GM23338 (cell line): ENCODE measurements at regions not wholly inside any gene's neighbourhood (a gene's known extent, or its start where the extent isn't known, plus 50 kb on each side); places are given as distances from the start of the nearest gene placed in this dataset.

ENCODE experiments used
- ATAC-seq: fragments of 200-7000 bp; cut with Tn5 transposase; 3 replicates; pipeline ENCODE4 v1.9.1; 2020
- DNase-seq: peaks from one replicate; pipeline ENCODE4 v3.0.0-alpha.2; 2015; ENCODE audit warnings: low spot score
- H2AFZ ChIP-seq: fragments of 200-600 bp; sonication (generic); 2 replicates; pipeline ENCODE4 v1.8.0; 2016; ENCODE audit warnings: antibody characterized with exemption, mild to moderate bottlenecking, moderate library complexity
- H3F3A ChIP-seq: fragments of 200-600 bp; sonication (generic); replicated peaks from 2 replicates; pipeline ENCODE4 v1.8.0; 2017; ENCODE audit warnings: antibody characterized with exemption, mixed run types, low read depth
- H3K27ac ChIP-seq: fragments of 200-600 bp; sonication (generic); 2 replicates; pipeline ENCODE4 v1.6.1; 2016; ENCODE audit warnings: low read depth
- H3K27me3 ChIP-seq: fragments of 200-600 bp; sonication (generic); 2 replicates; pipeline ENCODE4 v1.8.0; 2016; ENCODE audit warnings: mild to moderate bottlenecking, mixed run types, moderate library complexity; ENCODE audit not compliant: insufficient read depth
- H3K36me3 ChIP-seq: fragments of 200-600 bp; sonication (generic); 2 replicates; pipeline ENCODE4 v1.8.0; 2016; ENCODE audit warnings: mild to moderate bottlenecking; ENCODE audit not compliant: insufficient read depth
- H3K4me1 ChIP-seq: fragments of 200-600 bp; sonication (generic); 2 replicates; pipeline ENCODE4 v1.8.0; 2016; ENCODE audit warnings: mild to moderate bottlenecking, moderate library complexity; ENCODE audit not compliant: insufficient read depth
- H3K4me2 ChIP-seq: fragments of 200-600 bp; sonication (generic); 2 replicates; pipeline ENCODE4 v1.7.1; 2017; ENCODE audit warnings: mixed run types
- H3K4me3 ChIP-seq: fragments of 200-600 bp; sonication (generic); 2 replicates; pipeline ENCODE4 v1.6.1; 2016; ENCODE audit warnings: mixed run types
- H3K79me2 ChIP-seq: fragments of 200-600 bp; sonication (generic); replicated peaks from 2 replicates; pipeline ENCODE4 v1.8.0; 2017; ENCODE audit warnings: mild to moderate bottlenecking; ENCODE audit not compliant: insufficient read depth
- H3K9me2 ChIP-seq: fragments of 200-600 bp; sonication (generic); 2 replicates; pipeline ENCODE4 v1.8.0; 2017; ENCODE audit not compliant: insufficient read depth
- H4K20me1 ChIP-seq: fragments of 200-600 bp; sonication (generic); replicated peaks from 2 replicates; pipeline ENCODE4 v1.8.0; 2017; ENCODE audit warnings: mild to moderate bottlenecking; ENCODE audit not compliant: insufficient read depth
- H3K27ac Mint-ChIP-seq: 2 replicates; pipeline ENCODE4 v1.8.0; 2020; ENCODE audit warnings: inconsistent platforms, mild to moderate bottlenecking, moderate library complexity, mixed read lengths
- H3K27me3 Mint-ChIP-seq: 3 replicates; pipeline ENCODE4 v1.8.0; 2022; ENCODE audit warnings: low read depth, mild to moderate bottlenecking, moderate library complexity, mixed read lengths, inconsistent platforms; ENCODE audit not compliant: insufficient read depth, poor library complexity
- H3K36me3 Mint-ChIP-seq: 3 replicates; pipeline ENCODE4 v1.8.0; 2021; ENCODE audit warnings: low read depth, mild to moderate bottlenecking, inconsistent platforms, moderate library complexity, mixed read lengths
- H3K4me1 Mint-ChIP-seq: 3 replicates; pipeline ENCODE4 v1.8.0; 2020; ENCODE audit warnings: mild to moderate bottlenecking, inconsistent platforms, mixed read lengths
- H3K4me3 Mint-ChIP-seq: 3 replicates; pipeline ENCODE4 v1.8.0; 2021; ENCODE audit warnings: moderate library complexity, mild to moderate bottlenecking, inconsistent platforms, mixed read lengths
- H3K9me3 Mint-ChIP-seq: 3 replicates; pipeline ENCODE4 v1.8.0; 2020; ENCODE audit warnings: moderate library complexity, mild to moderate bottlenecking, inconsistent platforms, mixed read lengths
- CREB1 ChIP-seq: fragments of 250-450 bp; sonication (Bioruptor Pico); IDR thresholded peaks from 2 replicates; pipeline ENCODE4 v1.5.0; 2020; ENCODE audit warnings: low read depth, mild to moderate bottlenecking, moderate library complexity
- CTCF ChIP-seq, 2 experiments: fragments of 200-600 bp in 1 of 2; sonication (generic) in 1 of 2; conservative IDR thresholded peaks; 2 replicates each; pipeline versions ENCODE4 v1.5.1 to v1.6.1; 2016 to 2017; ENCODE audit warnings: antibody characterized with exemption in 2 of 2, low read depth in 2 of 2, mild to moderate bottlenecking in 2 of 2, moderate library complexity in 1 of 2
- ETS1 ChIP-seq: IDR thresholded peaks from 2 replicates; pipeline ENCODE4 v1.6.1; 2016; ENCODE audit warnings: antibody characterized with exemption
- EZH2 ChIP-seq: fragments of 200-600 bp; sonication (generic); IDR thresholded peaks from one replicate; pipeline ENCODE4 v1.8.0; 2017; ENCODE audit warnings: antibody characterized with exemption, mild to moderate bottlenecking, low read depth; ENCODE audit not compliant: unreplicated experiment
- EZH2phosphoT487 ChIP-seq: fragments of 200-600 bp; sonication (generic); IDR thresholded peaks from one replicate; pipeline ENCODE4 v1.8.1; 2018; ENCODE audit warnings: antibody characterized with exemption; ENCODE audit not compliant: unreplicated experiment
- JUNB ChIP-seq: IDR thresholded peaks from one replicate; pipeline ENCODE4 v1.6.1; 2016; ENCODE audit warnings: antibody characterized with exemption; ENCODE audit not compliant: unreplicated experiment
- NANOG ChIP-seq: IDR thresholded peaks from 2 replicates; pipeline ENCODE4 v1.6.1; 2016; ENCODE audit warnings: antibody characterized with exemption, borderline replicate concordance
- POLR2AphosphoS5 ChIP-seq: IDR thresholded peaks from 2 replicates; pipeline ENCODE4 v1.6.1; 2016; ENCODE audit warnings: antibody characterized with exemption, low read depth
- STAT1 ChIP-seq: IDR thresholded peaks from one replicate; pipeline ENCODE4 v1.6.1; 2016; ENCODE audit warnings: antibody characterized with exemption; ENCODE audit not compliant: unreplicated experiment
- ZNF114 ChIP-seq: fragments of 250-450 bp; sonication (Bioruptor Pico); IDR thresholded peaks from 2 replicates; pipeline ENCODE4 v1.5.0; 2020; ENCODE audit warnings: mild to moderate bottlenecking, moderate library complexity
- ZNF331 ChIP-seq: fragments of 250-450 bp; sonication (Bioruptor Pico); IDR thresholded peaks from 2 replicates; pipeline ENCODE4 v1.5.0; 2020; ENCODE audit warnings: low read depth, mild to moderate bottlenecking, moderate library complexity
- ZNF462 ChIP-seq: fragments of 250-450 bp; sonication (Bioruptor Pico); IDR thresholded peaks from 2 replicates; pipeline ENCODE4 v1.5.0; 2020; ENCODE audit warnings: mild to moderate bottlenecking, moderate library complexity
- TF ChIP-seq, protein P1 (sequence below): IDR thresholded peaks from one replicate; pipeline ENCODE4 v1.6.1; 2018; ENCODE audit warnings: antibody characterized with exemption; ENCODE audit not compliant: unreplicated experiment

- H3K27ac ChIP-seq, result peak overlapping the region; percentile 42; the same call in 1 of the 2 replicates
- H3K27ac Mint-ChIP-seq, result peak overlapping the region; percentile 3; the same call in 1 of the 2 replicates
- no peaks in the 10 kb centered on the region; the same call in 2 of the 3 replicates for H3K36me3 Mint-ChIP-seq
- no peak overlapping the region for H3K4me3 ChIP-seq
- peaks cover 5% of the 10 kb centered on the region for H3F3A ChIP-seq
- peaks cover 11% of the 10 kb centered on the region for H3K9me2 ChIP-seq
- no peak overlapping the region for H3K4me3 Mint-ChIP-seq
- 0 out of 2 replicates have a peak, but pooled peaks cover 5% of the 10 kb centered on the region for H3K27me3 ChIP-seq
- peaks cover 26% of the 10 kb centered on the region for H3K4me1 Mint-ChIP-seq
- H2AFZ ChIP-seq, result peak overlapping the region; percentile 88
- no peaks in the 10 kb centered on the region for H4K20me1 ChIP-seq
- peak overlapping the region; percentile 60 for H3K4me2 ChIP-seq
- ATAC-seq, result peak; percentile 66
- peaks cover 17% of the 10 kb centered on the region for H3K4me1 ChIP-seq
- H3K79me2 ChIP-seq, result no peaks in the 10 kb centered on the region
- peaks cover 11% of the 10 kb centered on the region for H3K27me3 Mint-ChIP-seq
- no peak for TF ChIP-seq ZNF114 (CRISPR knock-in tag)
- TF ChIP-seq CTCF (conservative IDR thresholded peaks at IDR 0.05; ENCODE audit: low read depth in 2 of 2), result no peak
- no peak; the same call in 1 of the 2 replicates for TF ChIP-seq ETS1
- no peak for TF ChIP-seq NANOG
- no peak for TF ChIP-seq ZNF462
- no peak for TF ChIP-seq ZNF331
- TF ChIP-seq STAT1, result no peak
- no peak for TF ChIP-seq POLR2AphosphoS5
- TF ChIP-seq JUNB, result no peak
- no peak for TF ChIP-seq EZH2phosphoT487
- no peak for TF ChIP-seq EZH2
- TF ChIP-seq CREB1, result no peak
- TF ChIP-seq, protein P1, sequence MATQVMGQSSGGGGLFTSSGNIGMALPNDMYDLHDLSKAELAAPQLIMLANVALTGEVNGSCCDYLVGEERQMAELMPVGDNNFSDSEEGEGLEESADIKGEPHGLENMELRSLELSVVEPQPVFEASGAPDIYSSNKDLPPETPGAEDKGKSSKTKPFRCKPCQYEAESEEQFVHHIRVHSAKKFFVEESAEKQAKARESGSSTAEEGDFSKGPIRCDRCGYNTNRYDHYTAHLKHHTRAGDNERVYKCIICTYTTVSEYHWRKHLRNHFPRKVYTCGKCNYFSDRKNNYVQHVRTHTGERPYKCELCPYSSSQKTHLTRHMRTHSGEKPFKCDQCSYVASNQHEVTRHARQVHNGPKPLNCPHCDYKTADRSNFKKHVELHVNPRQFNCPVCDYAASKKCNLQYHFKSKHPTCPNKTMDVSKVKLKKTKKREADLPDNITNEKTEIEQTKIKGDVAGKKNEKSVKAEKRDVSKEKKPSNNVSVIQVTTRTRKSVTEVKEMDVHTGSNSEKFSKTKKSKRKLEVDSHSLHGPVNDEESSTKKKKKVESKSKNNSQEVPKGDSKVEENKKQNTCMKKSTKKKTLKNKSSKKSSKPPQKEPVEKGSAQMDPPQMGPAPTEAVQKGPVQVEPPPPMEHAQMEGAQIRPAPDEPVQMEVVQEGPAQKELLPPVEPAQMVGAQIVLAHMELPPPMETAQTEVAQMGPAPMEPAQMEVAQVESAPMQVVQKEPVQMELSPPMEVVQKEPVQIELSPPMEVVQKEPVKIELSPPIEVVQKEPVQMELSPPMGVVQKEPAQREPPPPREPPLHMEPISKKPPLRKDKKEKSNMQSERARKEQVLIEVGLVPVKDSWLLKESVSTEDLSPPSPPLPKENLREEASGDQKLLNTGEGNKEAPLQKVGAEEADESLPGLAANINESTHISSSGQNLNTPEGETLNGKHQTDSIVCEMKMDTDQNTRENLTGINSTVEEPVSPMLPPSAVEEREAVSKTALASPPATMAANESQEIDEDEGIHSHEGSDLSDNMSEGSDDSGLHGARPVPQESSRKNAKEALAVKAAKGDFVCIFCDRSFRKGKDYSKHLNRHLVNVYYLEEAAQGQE, result no peak
- H3K9me3 Mint-ChIP-seq, result peaks cover 3% of the 10 kb centered on the region; the same call in 2 of the 3 replicates
- no peaks in the 10 kb centered on the region for H3K36me3 ChIP-seq
- DNase-seq, result peak; percentile 71
Observed at GRCh38 chr1:234772345-234773147, 162.6 kb upstream of the IRF2BP2 start.
